Lower leg skin (tissue), 3 donors: ENCODE measurements at regions not wholly inside any gene's neighbourhood (a gene's known extent, or its start where the extent isn't known, plus 50 kb on each side); places are given as distances from the start of the nearest gene placed in this dataset.

Experiments
- CTCF ChIP-seq, 3 donors: fragments of 450-650 bp; IDR thresholded peaks; one replicate each; pipeline ENCODE4 v1.5.1; 2016; ENCODE audit warnings: antibody characterized with exemption in 3 of 3, mild to moderate bottlenecking in 3 of 3, moderate library complexity in 2 of 3
- POLR2A ChIP-seq, 2 donors: fragments of 450-650 bp; IDR thresholded peaks; one replicate each; pipeline ENCODE4 v1.6.1; 2016 to 2017; ENCODE audit warnings: antibody characterized with exemption in 2 of 2, mild to moderate bottlenecking in 1 of 2, moderate library complexity in 1 of 2

- no peak for TF ChIP-seq CTCF (IDR thresholded peaks at IDR 0.05)
- TF ChIP-seq POLR2A (IDR thresholded peaks at IDR 0.05), result no peak
Observed at GRCh38 chr10:107417446-107417845, 252.9 kb upstream of the SORCS1 start.
